B cell (primary cell): ENCODE measurements at regions not wholly inside any gene's neighbourhood (a gene's known extent, or its start where the extent isn't known, plus 50 kb on each side); places are given as distances from the start of the nearest gene placed in this dataset.

Experiments
- CTCF ChIP-seq: fragments of 200-600 bp; IDR thresholded peaks from one replicate; pipeline ENCODE4 v1.8.0; 2022; ENCODE audit warnings: antibody characterized with exemption, mild to moderate bottlenecking
- EZH2 ChIP-seq: IDR thresholded peaks from 2 replicates; pipeline ENCODE4 v1.6.1; 2012; ENCODE audit warnings: borderline replicate concordance, low read depth, mild to moderate bottlenecking, moderate library complexity, low read length; ENCODE audit not compliant: insufficient read depth, poor library complexity, severe bottlenecking

- TF ChIP-seq CTCF = no peak
- TF ChIP-seq EZH2 = no peak
Measured at GRCh38 chr6:49025273-49026240, 437.5 kb downstream of the MMUT start.
